HUES64 (cell line): ENCODE measurements at regions not wholly inside any gene's neighbourhood (a gene's known extent, or its start where the extent isn't known, plus 50 kb on each side); places are given as distances from the start of the nearest gene placed in this dataset.
"Not testable (repeated sequence)": the region's sequence is repeated elsewhere in the genome, so short reads cannot be mapped to it uniquely, and the experiment has no call there.

Experiments
- H3K27ac ChIP-seq: 2 replicates; pipeline ENCODE4 v1.7.0; 2013; ENCODE audit warnings: low read depth, low read length, inconsistent platforms
- H3K27me3 ChIP-seq: 2 replicates; pipeline ENCODE4 v1.6.1; 2013; ENCODE audit warnings: mild to moderate bottlenecking, low read length; ENCODE audit not compliant: insufficient read depth
- H3K36me3 ChIP-seq: 2 replicates; pipeline ENCODE4 v1.6.1; 2013; ENCODE audit warnings: mild to moderate bottlenecking, low read length; ENCODE audit not compliant: insufficient read depth
- H3K4me1 ChIP-seq: 2 replicates; pipeline ENCODE4 v1.6.1; 2013; ENCODE audit warnings: mild to moderate bottlenecking, low read length, moderate library complexity; ENCODE audit not compliant: insufficient read depth
- H3K4me3 ChIP-seq: 2 replicates; pipeline ENCODE4 v1.5.1; 2013; ENCODE audit warnings: mild to moderate bottlenecking, low read length, moderate library complexity
- H3K9ac ChIP-seq: 2 replicates; pipeline ENCODE4 v1.6.1; 2013; ENCODE audit warnings: mild to moderate bottlenecking, low read depth, low read length
- H3K9me3 ChIP-seq: 2 replicates; pipeline ENCODE4 v1.6.1; 2013; ENCODE audit warnings: low read depth, low read length; ENCODE audit not compliant: insufficient read depth
- WGBS: fragments of 150-250, 120-280 bp; methylation state at CpG from one replicate; pipeline ENCODE4 v1.1.7; 2013; ENCODE audit warnings: missing lambda C conversion rate; 5-methylcytosine and 5-hydroxymethylcytosine counted together

DNA sequence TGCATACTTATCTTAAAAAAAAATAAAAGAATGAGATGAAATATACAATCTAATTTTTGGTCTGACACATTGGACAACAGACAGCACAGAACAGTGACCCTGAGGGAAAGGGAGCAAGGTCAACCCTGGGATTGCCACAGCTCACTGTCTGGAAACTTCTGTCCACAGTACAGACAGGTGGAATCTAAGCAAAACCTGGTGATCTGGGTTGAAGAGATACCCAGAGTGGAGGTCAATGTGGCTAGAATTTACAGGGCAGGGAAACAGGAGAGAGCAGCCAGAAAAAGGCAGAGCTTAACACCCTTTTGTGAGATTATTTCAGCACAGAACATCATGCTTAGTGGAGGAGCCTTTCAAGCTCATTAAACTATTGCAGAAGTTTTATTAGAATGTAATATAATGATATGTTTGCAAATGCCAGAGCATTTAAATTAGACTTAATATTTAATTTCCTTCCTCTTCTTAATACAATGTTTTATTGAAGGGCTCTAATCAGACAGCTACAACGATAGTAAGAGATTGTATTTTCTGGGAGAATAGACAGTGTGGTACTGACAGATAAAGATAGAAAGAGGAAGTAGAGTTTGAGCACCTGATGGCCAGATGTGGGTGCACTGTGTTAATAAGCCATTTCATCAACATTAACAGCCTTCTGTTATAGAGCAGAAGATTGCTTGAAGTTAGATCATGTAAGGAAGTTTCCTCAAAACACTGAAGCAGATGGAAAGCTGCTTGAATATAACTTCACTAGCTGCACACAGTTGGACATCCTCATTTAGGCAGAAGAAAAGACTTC lies 309.4 kb downstream of the HGF start:
- H3K27ac ChIP-seq = no peak overlapping the region
- 69% methylated on average over 1 of the region's 1 CpG for WGBS
- no peaks in the 10 kb centered on the region for H3K27me3 ChIP-seq
- no peaks in the 10 kb centered on the region for H3K9me3 ChIP-seq
- no peaks in the 10 kb centered on the region for H3K36me3 ChIP-seq
- H3K4me3 ChIP-seq = no peak overlapping the region
- H3K4me1 ChIP-seq = no peaks in the 10 kb centered on the region
- no peak overlapping the region for H3K9ac ChIP-seq

DNA sequence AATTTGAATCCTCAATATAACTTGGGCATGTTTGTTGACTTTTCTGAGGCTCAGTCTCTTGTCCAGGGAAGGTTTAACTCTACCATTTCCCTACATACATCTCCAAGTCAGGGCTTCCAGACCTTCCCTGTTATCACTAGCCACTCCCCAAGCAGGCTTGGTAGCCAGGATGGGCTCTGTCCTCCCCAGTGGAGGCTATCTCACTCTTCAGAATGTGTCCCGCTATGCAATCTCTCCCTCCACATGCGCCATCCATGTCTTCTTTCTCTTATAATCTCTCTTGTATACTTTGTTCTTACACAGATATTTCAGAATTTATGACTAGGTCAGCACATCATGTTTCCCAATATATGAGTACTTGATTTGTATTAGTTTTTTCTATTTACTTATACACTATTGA lies 310.4 kb downstream of the HGF start:
- Histone ChIP-seq H3K4me1 (no peaks in the 10 kb centered on the region), H3K9me3 (no peaks in the 10 kb centered on the region), H3K4me3 (no peak overlapping the region), H3K27me3 (no peaks in the 10 kb centered on the region), H3K9ac (no peak overlapping the region), H3K36me3 (no peaks in the 10 kb centered on the region), H3K27ac (no peak overlapping the region)
- WGBS = 94% methylated on average over 2 of the region's 2 CpGs

DNA sequence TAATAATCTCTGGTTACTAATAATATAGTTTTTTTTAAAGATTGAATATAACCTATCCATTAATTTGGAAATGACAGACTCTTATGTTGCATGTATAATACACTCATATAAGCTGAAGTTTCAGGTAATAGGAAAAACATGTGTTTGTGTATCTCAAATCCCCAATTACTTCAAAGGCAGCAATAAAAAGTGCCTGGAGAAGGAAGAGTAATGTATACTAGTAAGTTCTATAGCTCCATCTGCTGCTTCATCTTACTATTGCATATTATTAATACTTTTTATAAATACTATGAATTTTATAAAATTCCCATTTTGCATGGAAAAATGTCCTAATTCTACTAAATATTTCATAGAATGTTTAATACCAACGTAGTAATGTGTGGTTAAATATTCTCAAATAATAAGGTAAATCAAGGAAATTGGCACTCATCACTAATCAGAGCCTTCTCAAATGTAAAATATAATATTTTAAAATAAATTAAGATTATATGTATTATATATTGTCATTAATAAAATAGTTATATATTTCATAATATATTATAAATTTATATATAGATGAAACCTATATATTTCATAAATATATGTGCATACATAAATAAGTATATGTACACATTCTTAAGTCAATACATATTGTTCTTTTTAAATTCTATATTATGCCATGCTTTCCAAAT lies 311.9 kb downstream of the HGF start:
- Histone ChIP-seq H3K27me3 (no peaks in the 10 kb centered on the region), H3K9ac (no peak overlapping the region), H3K27ac (no peak overlapping the region), H3K9me3 (no peaks in the 10 kb centered on the region), H3K36me3 (no peaks in the 10 kb centered on the region), H3K4me1 (no peaks in the 10 kb centered on the region), H3K4me3 (no peak overlapping the region)
- no CpG with 5 or more reads among the region's 1 CpG for WGBS

DNA sequence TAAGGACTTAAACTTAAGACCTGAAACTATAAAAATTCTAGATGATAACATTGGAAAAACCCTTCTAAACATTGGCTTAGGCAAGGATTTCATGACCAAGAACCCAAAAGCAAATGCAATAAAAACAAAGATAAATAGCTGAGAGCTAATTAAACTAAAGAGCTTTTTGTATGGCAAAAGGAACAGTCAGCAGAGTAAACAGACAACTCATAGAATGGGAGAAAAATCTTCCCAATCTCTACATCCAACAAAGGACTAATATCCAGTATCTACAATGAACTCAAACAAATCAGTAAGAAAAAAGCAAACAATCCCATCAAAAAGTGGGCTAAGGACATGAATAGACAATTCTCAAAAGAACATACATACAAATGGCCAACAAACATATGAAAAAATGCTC lies 316.1 kb downstream of the HGF start:
- not testable (repeated sequence) for H3K9ac ChIP-seq, H3K4me3 ChIP-seq, H3K9me3 ChIP-seq, H3K27ac ChIP-seq, H3K36me3 ChIP-seq, H3K4me1 ChIP-seq, H3K27me3 ChIP-seq

DNA sequence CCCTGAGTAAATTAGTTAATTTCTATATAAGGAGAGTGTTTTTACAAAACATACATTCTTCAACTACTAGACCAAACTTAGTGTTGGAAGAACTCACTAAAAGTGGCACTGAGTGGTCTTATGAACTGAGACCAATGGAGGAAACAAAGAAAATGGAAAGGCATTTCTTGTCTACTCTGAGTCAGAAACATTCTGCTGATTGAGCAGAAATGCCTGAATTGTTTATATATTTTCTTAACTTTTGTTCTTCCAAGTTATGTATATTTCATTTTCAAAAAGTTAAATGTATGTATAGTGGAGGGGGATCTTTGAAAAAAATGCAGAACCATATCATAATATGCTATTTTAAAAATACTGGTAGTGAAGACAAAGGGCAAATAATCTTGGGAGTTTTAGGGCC lies 320.7 kb downstream of the HGF start:
- Histone ChIP-seq H3K9me3 (no peaks in the 10 kb centered on the region), H3K4me1 (no peaks in the 10 kb centered on the region), H3K4me3 (no peak overlapping the region), H3K36me3 (no peaks in the 10 kb centered on the region), H3K27me3 (no peaks in the 10 kb centered on the region), H3K9ac (no peak overlapping the region), H3K27ac (no peak overlapping the region)

DNA sequence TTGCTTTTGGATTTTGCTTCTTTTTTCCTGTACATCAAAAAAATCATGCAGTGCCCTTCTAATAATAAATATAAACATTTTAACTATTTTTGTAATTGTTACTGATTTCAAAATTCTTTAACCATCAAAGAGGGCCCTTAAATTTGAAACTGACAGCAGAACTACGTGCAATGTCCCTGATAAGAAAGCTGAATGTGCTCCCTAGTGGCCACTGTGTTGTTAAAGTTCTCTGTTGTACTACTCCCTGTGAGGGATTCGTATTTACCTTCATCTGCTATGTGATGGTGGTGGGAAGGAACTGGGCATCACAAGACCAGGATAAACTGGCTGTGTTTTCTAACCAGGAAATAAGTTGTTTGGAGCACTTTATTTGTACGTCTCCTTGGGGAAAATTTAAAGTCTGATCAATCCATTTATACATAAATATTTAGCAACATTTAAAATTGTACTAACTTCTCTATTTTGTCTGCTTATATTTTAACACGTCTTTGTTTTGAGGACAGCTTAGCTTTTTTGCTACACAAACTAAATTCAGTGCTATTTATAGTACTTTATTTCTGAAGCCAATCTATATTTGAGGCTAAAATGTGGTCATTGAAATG lies 322.4 kb downstream of the HGF start:
- Histone ChIP-seq H3K36me3 (no peaks in the 10 kb centered on the region), H3K27ac (no peak overlapping the region), H3K4me1 (no peaks in the 10 kb centered on the region), H3K9me3 (no peaks in the 10 kb centered on the region), H3K27me3 (no peaks in the 10 kb centered on the region), H3K9ac (no peak overlapping the region), H3K4me3 (no peak overlapping the region)
- 51% methylated on average over 4 of the region's 4 CpGs for WGBS

DNA sequence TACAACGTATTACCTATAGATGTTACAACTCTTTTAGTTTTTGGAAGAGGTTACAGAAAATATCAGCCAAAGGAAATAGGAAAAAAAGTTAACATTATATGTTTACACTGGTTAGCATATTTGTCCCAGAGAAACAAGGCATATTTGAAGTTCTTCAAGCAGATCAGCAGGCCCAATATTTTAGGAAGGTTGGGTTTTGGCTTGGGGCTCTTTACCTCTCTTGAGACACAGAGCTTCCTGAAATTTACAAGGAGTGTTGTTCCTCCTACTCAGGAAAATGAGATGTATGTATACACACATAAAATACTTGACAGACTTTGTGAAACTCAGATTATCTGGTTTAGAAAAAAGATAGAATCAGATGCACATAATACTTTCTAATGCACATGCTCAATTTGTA lies 323.6 kb downstream of the HGF start:
- Histone ChIP-seq H3K9ac (no peak overlapping the region), H3K27me3 (no peaks in the 10 kb centered on the region), H3K4me3 (no peak overlapping the region), H3K27ac (no peak overlapping the region), H3K4me1 (no peaks in the 10 kb centered on the region), H3K9me3 (no peaks in the 10 kb centered on the region), H3K36me3 (no peaks in the 10 kb centered on the region)
- no CpG with 5 or more reads among the region's 1 CpG for WGBS

DNA sequence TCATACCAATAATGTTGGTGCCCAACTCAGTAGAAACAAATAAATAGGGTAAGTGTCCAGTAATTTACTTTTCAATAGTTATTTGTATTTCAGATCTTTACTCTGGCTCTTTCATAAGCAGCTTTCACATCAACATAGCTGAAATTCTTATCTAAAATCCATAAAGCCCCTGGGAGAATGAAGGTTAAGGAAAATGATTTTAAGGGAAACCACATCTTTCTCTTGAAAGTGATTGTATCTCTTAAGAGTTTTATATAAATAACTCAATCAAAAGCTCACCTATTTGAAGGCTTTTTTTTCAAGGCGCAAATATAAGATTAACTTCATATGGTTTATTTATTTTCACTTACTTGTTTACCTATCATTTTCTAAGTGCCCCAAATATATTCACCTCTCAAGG lies 324.4 kb downstream of the HGF start:
- H3K36me3 ChIP-seq = no peaks in the 10 kb centered on the region
- WGBS = no CpG with 5 or more reads among the region's 1 CpG
- no peaks in the 10 kb centered on the region for H3K9me3 ChIP-seq

DNA sequence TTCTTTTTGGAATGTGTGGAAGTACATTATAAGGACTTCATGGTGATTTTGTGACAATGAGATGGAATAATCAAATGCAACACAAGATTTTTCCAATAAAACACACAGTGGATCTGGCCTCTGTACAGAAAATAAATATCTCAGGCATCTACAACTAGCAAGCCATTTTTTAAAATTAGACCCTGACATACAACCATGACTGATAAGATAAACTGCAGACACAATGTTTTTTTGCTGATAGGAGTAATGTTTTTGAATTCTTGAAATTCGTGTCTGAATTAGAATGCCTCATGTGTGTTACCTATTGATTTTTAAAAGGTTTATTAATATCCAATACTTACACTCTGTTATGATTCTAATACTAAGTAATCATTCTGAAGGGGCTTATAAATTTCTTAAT lies 328.1 kb downstream of the HGF start:
- WGBS = no CpG with 5 or more reads among the region's 1 CpG
- Histone ChIP-seq H3K27me3 (no peaks in the 10 kb centered on the region), H3K4me1 (no peaks in the 10 kb centered on the region)

More for the DNA sequence above, 324.4 kb downstream of the HGF start:
- H3K4me1 ChIP-seq = no peaks in the 10 kb centered on the region
- no peak overlapping the region for H3K27ac ChIP-seq
- no peaks in the 10 kb centered on the region for H3K27me3 ChIP-seq
- no peak overlapping the region for H3K9ac ChIP-seq
- H3K4me3 ChIP-seq = no peak overlapping the region

DNA sequence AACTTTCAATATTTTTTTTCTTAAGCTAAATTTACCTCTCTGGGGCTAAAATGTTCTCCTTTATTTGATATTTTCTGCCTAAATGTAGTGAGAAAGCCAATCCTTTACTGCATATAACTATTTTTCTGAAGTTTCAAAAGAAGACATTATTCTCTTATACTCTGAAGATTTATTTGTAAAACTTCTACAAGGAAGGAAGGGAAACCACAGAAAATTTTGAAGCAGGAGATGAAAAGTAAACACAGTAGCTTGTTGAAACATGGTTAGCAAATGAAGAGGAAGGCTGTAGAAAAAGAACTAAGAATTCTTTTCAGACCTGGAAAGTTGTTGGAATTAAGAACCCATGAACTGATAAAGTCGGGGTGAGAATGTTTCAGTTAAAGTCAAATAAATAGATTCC lies 330.3 kb downstream of the HGF start:
- Histone ChIP-seq H3K27ac (no peak overlapping the region), H3K9ac (no peak overlapping the region), H3K4me1 (no peaks in the 10 kb centered on the region), H3K36me3 (no peaks in the 10 kb centered on the region), H3K27me3 (no peaks in the 10 kb centered on the region), H3K4me3 (no peak overlapping the region), H3K9me3 (no peaks in the 10 kb centered on the region)
- WGBS = no CpG with 5 or more reads among the region's 1 CpG

More for the DNA sequence above, 328.1 kb downstream of the HGF start:
- Histone ChIP-seq H3K36me3 (no peaks in the 10 kb centered on the region), H3K9me3 (no peaks in the 10 kb centered on the region), H3K4me3 (no peak overlapping the region), H3K27ac (no peak overlapping the region), H3K9ac (no peak overlapping the region)

DNA sequence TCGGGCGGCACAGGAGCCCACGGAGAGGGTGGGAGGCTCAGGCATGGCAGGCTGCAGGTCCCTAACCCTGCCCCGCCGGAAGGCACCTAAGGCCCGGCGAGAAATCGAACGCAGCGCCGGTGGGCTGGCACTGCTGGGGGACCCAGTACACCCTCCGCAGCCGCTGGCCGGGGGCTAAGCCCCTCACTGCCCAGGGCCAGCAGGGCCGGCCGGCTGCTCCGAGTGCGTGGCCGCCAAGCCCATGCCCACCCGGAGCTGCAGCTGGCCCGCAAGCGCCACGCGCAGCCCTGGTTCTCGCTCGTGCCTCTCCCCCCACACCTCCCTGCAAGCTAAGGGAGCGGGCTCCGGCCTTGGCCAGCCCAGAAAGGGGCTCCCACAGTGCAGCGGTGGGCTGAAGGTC lies 332.7 kb downstream of the HGF start:
- H3K4me1 ChIP-seq, H3K9me3 ChIP-seq: not testable (repeated sequence)

More for the DNA sequence above, 332.7 kb downstream of the HGF start:
- not testable (repeated sequence) for H3K27ac ChIP-seq, H3K27me3 ChIP-seq, H3K9ac ChIP-seq, H3K4me3 ChIP-seq, H3K36me3 ChIP-seq
- 96% methylated on average over 29 of the region's 29 CpGs for WGBS
